Left lung (tissue), 4 donors: ENCODE measurements at regions not wholly inside any gene's neighbourhood (a gene's known extent, or its start where the extent isn't known, plus 50 kb on each side); places are given as distances from the start of the nearest gene placed in this dataset.

Experiments used
- ATAC-seq: fragments of 200-7000 bp; cut with Tn5 transposase; one replicate; pipeline ENCODE4 v1.9.1; 2020; ENCODE audit warnings: moderate library complexity
- DNase-seq, 4 donors: peaks; one replicate each; pipeline ENCODE4 v3.0.0-alpha.2; 2013 to 2020
- H3K27ac ChIP-seq, 2 donors: fragments of 200-600 bp; sonication (generic) in 1 of 2; one replicate each; pipeline versions ENCODE4 v1.5.0 to v1.8.0; 2020 to 2021
- H3K27me3 ChIP-seq, 2 donors: fragments of 200-600 bp; sonication (generic) in 1 of 2; one replicate each; pipeline versions ENCODE4 v1.5.0 to v1.8.0; 2020 to 2021
- H3K36me3 ChIP-seq, 2 donors: fragments of 200-600 bp; sonication (generic) in 1 of 2; one replicate each; pipeline versions ENCODE4 v1.5.0 to v1.8.0; 2020 to 2021
- H3K4me1 ChIP-seq, 2 donors: fragments of 200-600 bp; one replicate each; pipeline ENCODE4 v1.8.0; 2021
- H3K4me3 ChIP-seq, 2 donors: fragments of 200-600 bp; sonication (generic) in 1 of 2; one replicate each; pipeline versions ENCODE4 v1.5.0 to v1.8.0; 2020 to 2021; ENCODE audit warnings: mild to moderate bottlenecking in 1 of 2
- H3K9me3 ChIP-seq, 2 donors: fragments of 200-600 bp; sonication (generic) in 1 of 2; one replicate each; pipeline versions ENCODE4 v1.5.0 to v1.8.0; 2020 to 2021
- CTCF ChIP-seq, 2 donors: fragments of 200-600 bp; sonication (generic) in 1 of 2; IDR thresholded peaks; one replicate each; pipeline versions ENCODE4 v1.5.0 to v1.8.0; 2021; ENCODE audit warnings: antibody characterized with exemption in 2 of 2
- intact Hi-C, 2 donors: fragments of 100-400 bp; cut with DNase I; formaldehyde crosslinking; loops; one replicate each; pipeline versions ENCODE4 v1.11.2 to v1.14.2; 2022
- donor health status: DM: no; HTN: yes; CAD: no.
- donor health status: DM: no; HTN: no; CAD: no.

GRCh38 chr10:107880185-107880584, 715.7 kb upstream of the SORCS1 start:
- Histone ChIP-seq H3K4me3 (no peak overlapping the region), H3K4me1 (no peaks in the 10 kb centered on the region), H3K27ac (no peak overlapping the region), H3K9me3 (peaks cover 0 to 24% of the 10 kb centered on the region in 2 donors), H3K36me3 (no peaks in the 10 kb centered on the region), H3K27me3 (no peaks in the 10 kb centered on the region)
- no peak for TF ChIP-seq CTCF (IDR thresholded peaks at IDR 0.05)
- ATAC-seq (no peak), DNase-seq (no peak)
- intact Hi-C loops = no loop called here

DNA sequence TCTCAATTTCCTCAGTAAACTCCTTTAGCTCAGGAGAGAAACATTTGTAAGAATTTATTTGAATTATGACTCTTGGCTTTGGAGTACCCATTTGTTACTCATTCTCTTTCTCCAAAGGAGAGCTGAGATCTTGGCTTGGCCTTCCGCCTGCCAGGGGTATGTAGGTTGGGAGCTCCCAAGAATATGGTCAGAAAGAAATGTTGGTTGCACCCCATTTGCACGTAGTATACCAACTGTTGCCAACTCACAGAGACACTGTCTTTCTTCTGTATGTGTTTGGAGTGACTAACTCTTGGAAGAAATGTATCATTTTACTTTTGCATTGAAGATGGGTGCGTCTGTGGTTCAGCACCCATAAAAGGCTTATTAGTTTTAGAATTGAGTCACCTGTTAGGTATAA, 708.5 kb upstream of the SORCS1 start:
- ATAC-seq = no peak

GRCh38 chr10:107865691-107866090, 701.2 kb upstream of the SORCS1 start:
- DNase-seq (no peak), ATAC-seq (no peak)
- no peak overlapping the region for H3K27ac ChIP-seq
- H3K27me3 ChIP-seq = no peaks in the 10 kb centered on the region
- no peaks in the 10 kb centered on the region for H3K9me3 ChIP-seq
- H3K4me3 ChIP-seq = no peak overlapping the region
- no peaks in the 10 kb centered on the region for H3K4me1 ChIP-seq
- intact Hi-C loops = no loop called here
- H3K36me3 ChIP-seq = no peaks in the 10 kb centered on the region
- no peak for TF ChIP-seq CTCF (IDR thresholded peaks at IDR 0.05)

More for the DNA sequence above, 708.5 kb upstream of the SORCS1 start:
- no peak for TF ChIP-seq CTCF (IDR thresholded peaks at IDR 0.05)
- Histone ChIP-seq H3K4me3 (no peak overlapping the region), H3K9me3 (peaks cover 0 to 9% of the 10 kb centered on the region in 2 donors), H3K27me3 (no peaks in the 10 kb centered on the region), H3K4me1 (no peaks in the 10 kb centered on the region), H3K36me3 (no peaks in the 10 kb centered on the region), H3K27ac (no peak overlapping the region)
- intact Hi-C loops = no loop called here
- DNase-seq = no peak

DNA sequence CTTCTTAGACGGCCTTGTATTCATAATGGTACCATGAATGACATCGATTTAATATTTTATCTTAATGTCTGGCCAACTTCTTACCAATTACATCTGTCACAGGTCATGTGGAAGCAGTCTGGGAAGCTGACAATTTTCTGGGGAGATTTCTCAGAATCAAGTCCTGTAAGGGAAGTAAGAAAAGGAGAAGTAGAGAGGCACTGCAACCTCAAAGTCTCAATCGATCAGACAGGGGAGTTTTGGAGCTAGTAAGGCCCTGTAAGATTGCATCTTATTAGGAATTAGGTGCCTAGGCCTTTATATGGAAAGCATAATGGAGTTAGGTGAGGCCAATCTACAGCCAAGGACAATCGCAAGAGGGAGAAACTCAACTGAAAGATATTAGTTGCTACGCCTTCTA, 694.6 kb upstream of the SORCS1 start:
- intact Hi-C loops = no loop called here
- no peak for ATAC-seq
- H3K4me3 ChIP-seq = no peak overlapping the region

DNA sequence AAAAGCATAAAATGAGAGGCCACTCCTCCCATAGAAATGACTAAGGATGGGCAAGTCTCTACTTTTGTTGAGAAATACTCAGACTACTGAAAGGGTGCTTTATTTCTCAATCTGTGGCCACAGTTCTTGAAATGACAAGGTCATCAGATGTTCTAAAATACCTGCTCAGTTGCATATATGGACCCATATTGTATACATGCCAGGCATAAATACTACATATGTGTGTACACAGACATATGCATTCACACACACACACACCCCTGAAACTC, 691.5 kb upstream of the SORCS1 start:
- Histone ChIP-seq H3K4me3 (no peak overlapping the region), H3K4me1 (no peaks in the 10 kb centered on the region), H3K27ac (no peak overlapping the region), H3K36me3 (no peaks in the 10 kb centered on the region), H3K9me3 (peaks cover 0 to 12% of the 10 kb centered on the region in 2 donors), H3K27me3 (no peaks in the 10 kb centered on the region)
- ATAC-seq (no peak), DNase-seq (no peak)
- intact Hi-C loops = no loop called here
- no peak for TF ChIP-seq CTCF (IDR thresholded peaks at IDR 0.05)

More for the DNA sequence above, 694.6 kb upstream of the SORCS1 start:
- Histone ChIP-seq H3K36me3 (no peaks in the 10 kb centered on the region), H3K4me1 (no peaks in the 10 kb centered on the region), H3K27me3 (no peaks in the 10 kb centered on the region), H3K9me3 (no peaks in the 10 kb centered on the region), H3K27ac (no peak overlapping the region)
- no peak for DNase-seq
- no peak for TF ChIP-seq CTCF (IDR thresholded peaks at IDR 0.05)
